DMS53 treated with DMSO at 0.1 percent for 48 hours (cell line): ENCODE measurements at regions not wholly inside any gene's neighbourhood (a gene's known extent, or its start where the extent isn't known, plus 50 kb on each side); places are given as distances from the start of the nearest gene placed in this dataset.
A peak's percentile ranks its signal among the peaks of the same experiment; 100 is the strongest.
"Not testable (repeated sequence)": the region's sequence is repeated elsewhere in the genome, so short reads cannot be mapped to it uniquely, and the experiment has no call there.

ENCODE experiments used
- DNase-seq: peaks from one replicate; lab custom pipeline; 2025; ENCODE audit not compliant: unreplicated experiment; lab: John Stamatoyannopoulos, UW

- DNase-seq, result no peak
Observed at GRCh38 chr11:28838741-28839140, 730.6 kb downstream of the METTL15 start.

DNA sequence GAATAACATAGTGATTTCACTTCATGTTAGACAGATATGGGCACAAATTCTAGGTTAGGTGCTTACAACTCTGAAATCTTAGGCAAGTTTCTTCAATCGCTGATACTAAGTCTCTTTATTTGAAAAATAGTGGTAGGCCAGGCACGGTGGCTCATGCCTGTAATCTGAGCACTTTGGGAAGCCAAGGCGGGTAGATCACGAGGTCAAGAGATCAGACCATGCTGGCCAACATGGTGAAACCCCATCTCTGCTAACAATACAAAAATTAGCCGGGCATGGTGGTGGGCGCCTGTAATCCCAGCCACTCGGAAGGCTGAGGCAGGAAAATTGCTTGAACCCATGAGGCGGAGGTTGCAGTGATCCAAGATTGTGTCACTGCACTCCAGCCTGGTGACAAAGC lies 729.4 kb downstream of the METTL15 start:
- DNase-seq, result no peak

- DNase-seq, result peak; percentile 12
Observed at GRCh38 chr11:28836285-28837081, 728.3 kb downstream of the METTL15 start.

DNA sequence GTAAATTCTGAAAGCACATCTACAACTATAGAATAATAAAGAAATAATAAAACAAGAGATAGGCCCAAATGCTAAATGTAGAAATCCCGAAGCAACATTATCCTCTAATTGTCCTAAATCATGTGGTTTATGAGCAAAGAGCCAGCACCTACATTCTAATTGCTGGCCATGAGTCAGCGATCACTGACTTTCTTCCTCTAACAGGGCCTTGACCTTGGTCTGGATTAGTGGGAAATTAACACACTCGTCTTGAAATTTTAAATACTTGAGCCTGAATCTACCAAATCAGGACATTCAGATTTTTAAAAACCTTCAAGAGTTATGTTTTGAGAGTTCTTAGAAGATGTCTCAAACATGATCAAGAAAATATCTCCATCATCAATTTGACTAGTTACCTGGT lies 727.6 kb downstream of the METTL15 start:
- no peak for DNase-seq

DNA sequence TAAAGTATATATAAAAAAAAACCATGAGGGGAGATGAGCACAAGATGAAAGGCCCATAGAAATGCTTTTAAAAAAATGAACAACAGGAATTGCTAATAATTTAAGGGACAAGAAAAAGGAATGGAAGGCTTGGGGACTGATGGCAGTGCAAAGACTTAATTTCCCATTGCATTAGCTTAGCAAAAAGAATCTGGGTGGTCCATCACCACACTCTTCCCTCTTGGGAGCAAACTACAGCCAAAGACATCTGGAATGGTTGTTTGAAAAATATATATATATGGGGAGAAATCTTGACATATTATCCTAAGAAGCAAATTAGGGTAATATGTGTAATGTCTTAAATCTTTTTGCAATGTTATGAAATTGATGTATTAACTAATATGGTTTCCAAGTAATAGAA lies 727.1 kb downstream of the METTL15 start:
- DNase-seq, result no peak

DNA sequence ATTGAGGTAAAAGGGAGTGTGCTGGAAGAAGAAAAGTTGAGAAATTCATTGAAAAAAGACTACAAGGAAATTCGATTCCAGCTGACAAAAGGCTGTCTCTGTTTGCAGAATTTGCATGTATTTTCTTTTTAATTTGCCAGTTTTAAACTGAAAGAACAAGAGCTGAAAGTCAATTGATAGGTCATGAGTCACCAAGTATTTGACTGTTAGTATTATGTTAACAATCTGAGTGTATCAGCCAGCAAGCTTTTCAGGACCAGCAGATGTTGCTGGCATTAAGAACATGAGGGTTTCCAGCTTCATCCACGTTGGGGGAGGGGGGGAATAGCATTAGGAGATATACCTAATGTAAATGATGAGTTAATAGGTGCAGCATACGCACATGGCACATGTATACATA lies 726.7 kb downstream of the METTL15 start:
- DNase-seq, result peak; percentile 70

- no peak for DNase-seq
Observed at GRCh38 chr11:28833670-28834069, 725.5 kb downstream of the METTL15 start.

GRCh38 chr11:28833169-28833568 lies 725.0 kb downstream of the METTL15 start:
- DNase-seq, result no peak

DNA sequence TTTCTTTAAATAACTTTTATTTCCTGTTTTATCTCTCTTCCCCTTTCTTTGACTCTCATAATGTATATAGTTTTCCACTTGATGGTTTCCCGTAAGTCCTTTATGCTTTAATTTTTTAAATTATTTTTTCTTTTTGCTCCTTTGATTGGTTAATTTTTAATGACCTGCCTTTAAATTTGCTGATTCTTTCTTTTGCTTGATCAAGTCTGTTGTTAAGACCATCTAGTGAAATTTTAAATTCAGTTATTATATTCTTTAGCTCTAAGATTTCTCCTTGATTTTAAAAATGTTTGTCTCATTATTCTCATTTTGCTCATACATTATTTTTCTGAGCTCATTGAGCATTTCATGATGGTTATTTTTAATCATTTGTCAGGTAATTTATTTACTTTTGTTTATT lies 718.6 kb downstream of the METTL15 start:
- no peak for DNase-seq

DNA sequence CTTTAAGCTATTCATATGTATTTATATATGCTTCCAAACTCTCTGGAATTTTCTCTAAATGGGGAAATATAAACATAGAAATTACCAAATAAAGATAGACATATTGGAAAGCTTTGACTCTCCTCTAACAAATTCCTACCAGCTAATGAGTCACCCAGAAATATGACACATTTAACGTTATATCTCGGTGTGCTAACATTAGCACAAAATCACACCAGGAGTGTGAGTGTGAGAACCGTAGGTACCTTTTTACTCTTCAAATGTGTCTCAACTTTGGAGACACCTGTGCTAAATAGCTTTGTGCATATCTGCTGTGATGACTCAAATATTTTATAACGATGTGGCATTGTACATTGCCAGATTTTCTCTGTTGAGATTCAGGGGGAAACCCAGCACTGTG lies 714.4 kb downstream of the METTL15 start:
- DNase-seq, result no peak

- no peak for DNase-seq
Observed at GRCh38 chr11:28820296-28820989, 712.3 kb downstream of the METTL15 start.

- DNase-seq, result no peak
Observed at GRCh38 chr11:28819741-28820140, 711.6 kb downstream of the METTL15 start.

DNA sequence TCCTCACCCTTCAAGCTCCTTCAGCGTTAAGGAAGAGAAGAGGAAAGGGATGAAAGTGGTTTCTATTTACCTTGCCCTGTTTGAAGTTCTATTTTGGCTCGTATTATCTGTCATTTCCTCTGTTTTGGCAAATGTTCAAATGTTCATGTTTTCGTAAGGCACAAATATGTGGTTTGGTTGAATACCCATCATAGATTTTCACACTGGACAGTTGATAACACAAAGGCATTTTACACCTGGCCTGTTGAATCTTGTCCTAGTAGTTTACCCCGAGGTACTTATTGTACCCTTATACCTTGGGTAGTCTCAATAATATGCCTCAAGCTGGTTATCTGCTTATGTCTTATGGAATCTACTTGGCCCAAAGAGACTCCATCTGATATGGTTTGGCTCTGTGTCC lies 706.9 kb downstream of the METTL15 start:
- DNase-seq, result no peak

- peak; percentile 30 for DNase-seq
Observed at GRCh38 chr11:28808771-28809170, 700.6 kb downstream of the METTL15 start.

GRCh38 chr11:28799316-28799715 lies 691.1 kb downstream of the METTL15 start:
- DNase-seq, result no peak

DNA sequence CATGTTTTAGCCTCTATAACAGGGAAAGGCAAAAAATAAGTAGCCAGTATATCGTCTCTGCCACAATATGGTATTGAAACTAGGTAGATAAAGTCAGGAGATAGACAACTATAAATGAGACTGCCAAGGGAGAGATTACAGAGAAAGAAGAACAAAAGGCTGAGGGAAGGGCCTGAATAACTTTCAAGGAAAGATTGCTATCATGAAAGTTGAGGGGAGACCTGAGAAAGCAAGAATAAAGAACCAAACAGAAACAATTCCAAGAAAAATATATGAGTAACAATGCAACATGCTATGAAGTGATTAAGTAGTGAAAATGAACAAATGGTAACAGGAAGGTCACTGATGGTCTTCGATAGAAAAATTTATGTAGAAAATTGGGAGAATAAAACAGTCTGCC lies 690.1 kb downstream of the METTL15 start:
- no peak for DNase-seq

GRCh38 chr11:28797536-28797935 lies 689.3 kb downstream of the METTL15 start:
- DNase-seq, result no peak

DNA sequence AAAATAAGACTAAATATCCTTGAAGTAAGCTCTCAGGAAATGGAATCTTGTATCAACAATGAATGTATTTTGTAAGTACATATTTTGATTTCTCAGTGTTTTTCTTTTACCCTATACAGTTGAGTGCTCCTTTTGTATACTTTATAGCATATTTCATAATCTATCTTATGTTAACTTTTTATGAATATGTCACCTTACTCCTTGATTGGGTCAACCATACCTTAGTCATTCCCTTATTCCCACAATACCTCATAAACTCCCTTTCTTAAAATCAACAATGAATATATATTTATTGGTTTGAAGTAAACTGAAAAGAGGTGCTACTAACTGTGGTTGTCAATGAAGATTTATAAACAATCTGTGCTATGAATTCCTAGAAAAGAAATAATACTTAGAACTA lies 686.2 kb downstream of the METTL15 start:
- no peak for DNase-seq

DNA sequence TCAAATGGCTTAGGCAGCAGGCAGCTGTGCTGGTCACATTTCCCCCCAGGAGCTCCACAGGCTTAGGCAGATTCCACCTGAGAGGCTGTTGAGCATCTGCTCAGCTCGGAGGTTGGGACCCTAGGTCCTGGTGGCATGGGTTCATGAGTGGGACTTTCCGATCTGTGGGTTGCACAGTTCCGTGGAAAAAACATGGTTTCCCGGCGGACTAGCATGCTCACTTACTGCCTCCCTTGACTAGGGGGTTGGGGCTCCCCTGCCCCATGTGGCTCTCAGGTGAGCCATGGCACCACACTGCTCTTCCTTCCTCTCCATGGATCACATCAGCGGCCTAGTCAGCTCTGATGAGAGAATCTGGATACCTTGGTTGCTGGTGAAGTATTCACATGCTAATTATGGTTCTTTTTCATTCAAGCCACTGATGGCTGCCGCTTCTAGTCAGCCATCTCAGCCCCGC lies 685.1 kb downstream of the METTL15 start:
- no peak for DNase-seq

DNA sequence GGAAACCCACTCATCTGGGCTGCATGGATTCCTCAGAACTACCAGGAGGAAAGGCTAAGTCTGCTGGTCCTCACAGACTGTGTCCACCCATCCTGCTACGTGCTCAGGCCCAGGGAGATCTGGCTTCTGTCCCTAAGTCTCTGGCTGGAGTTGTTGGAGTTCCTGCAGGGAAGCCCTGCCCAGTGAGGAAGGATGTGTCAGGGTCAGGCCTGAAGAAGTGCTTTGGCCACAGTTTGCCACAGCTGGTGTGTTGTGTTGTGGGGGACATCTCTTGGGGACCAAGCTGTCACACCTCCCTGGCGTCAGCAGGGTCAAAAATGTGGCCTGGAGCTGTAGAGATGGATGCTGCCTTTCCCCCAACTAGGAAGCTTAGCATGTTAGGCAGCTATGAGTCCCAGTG lies 684.7 kb downstream of the METTL15 start:
- DNase-seq, result no peak

DNA sequence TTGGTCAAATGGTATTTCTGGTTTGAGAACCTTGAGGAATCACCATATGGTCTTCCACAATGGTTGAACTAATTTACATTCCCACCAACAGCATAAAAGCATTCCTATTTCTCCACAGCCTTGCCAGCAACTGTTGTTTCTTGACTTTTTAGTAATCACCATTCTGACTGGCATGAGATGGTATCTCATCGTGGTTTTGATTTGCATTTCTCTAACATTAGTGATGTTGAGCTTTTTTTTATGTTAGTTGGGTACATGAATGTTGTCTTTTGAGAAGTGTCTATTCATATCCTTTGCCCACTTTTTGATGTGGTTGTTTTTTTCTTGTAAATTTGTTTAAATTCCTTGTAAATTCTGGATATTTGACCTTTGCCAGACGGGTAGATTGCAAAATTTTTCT lies 679.7 kb downstream of the METTL15 start:
- DNase-seq, result not testable (repeated sequence)

DNA sequence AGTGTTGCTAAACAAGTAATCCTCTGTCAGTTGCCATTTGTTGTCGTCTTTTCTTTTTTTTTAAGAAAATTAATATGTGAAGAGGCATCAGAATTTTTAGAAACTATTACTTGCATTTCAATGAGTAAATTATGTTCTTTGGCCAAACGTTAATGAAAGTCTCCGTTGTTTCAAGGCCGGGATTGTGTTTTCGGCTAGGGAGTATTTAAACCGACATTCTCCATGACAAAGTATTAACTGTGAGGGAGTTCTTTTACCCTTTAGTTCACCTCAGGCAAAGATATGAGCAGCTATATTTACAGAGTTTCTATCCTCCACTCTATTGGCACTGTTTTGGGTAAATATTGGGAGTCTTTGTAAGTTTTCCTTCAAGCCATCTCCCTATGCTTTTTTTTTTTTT lies 668.9 kb downstream of the METTL15 start:
- DNase-seq, result no peak

DNA sequence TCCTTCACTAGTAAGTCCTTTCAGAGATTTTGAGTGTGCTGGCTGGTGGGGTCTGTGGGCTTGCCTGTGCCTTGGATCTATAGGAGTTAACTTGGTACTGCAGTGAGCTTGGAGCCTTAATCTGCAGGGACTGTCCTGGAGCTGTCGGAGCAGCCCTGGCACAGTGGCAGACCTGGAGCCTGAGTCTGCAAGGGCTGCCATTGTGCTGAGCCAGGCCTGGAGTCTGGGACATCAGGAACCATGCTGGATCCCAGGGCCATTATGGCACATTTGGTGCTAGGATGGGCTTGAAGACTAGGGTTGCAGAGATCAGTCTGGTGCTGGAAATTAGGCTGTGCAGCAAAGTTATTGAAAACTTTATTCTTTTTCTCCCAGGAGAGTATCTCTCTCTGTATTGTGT lies 665.4 kb downstream of the METTL15 start:
- DNase-seq, result no peak
